SH-SY5Y (cell line): ENCODE measurements at regions not wholly inside any gene's neighbourhood (a gene's known extent, or its start where the extent isn't known, plus 50 kb on each side); places are given as distances from the start of the nearest gene placed in this dataset.

ENCODE experiments used
- GATA2 ChIP-seq: IDR thresholded peaks from 2 replicates; pipeline ENCODE4 v1.6.1; 2011; ENCODE audit warnings: mild to moderate bottlenecking, low read depth, low read length
- GATA3 ChIP-seq: IDR thresholded peaks from 2 replicates; pipeline ENCODE4 v1.6.1; 2011; ENCODE audit warnings: low read depth, mild to moderate bottlenecking, low read length, moderate library complexity

GRCh38 chr18:27361477-27361876 is 176.4 kb upstream of the CHST9 start:
- TF ChIP-seq GATA3 (no peak), GATA2 (no peak)
